ENCODE measurements at regions not wholly inside any gene's neighbourhood (a gene's known extent, or its start where the extent isn't known, plus 50 kb on each side); places are given as distances from the start of the nearest gene placed in this dataset.

DNA sequence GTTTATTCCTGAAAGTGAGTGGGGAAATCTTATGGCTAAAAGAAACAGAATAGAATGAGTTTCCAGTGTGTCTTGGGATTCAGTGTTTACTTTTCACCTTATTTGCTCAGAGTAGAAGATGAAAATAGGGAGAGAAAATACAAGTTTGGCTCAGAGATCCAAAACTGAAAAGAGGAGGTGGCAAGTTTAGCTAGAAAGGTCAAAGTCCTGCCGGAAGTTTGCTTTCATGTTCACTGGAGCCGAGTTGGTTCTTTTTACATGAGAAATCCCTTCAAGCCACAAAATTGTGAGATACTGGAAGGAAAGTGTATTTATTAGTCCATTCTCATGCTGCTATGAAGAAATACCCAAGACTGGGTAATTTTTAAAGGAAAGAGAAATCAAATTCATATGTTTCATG, 604.6 kb downstream of the MRPL39 start:
- CTCF ChIA-PET, result no interaction called here
- Mint-ChIP-seq H3K36me3 (ENCODE audit: low read depth) (no peaks in the 10 kb centered on the region), H3K4me3 (no peak overlapping the region), H3K27me3 (no peaks in the 10 kb centered on the region), H3K27ac (no peak overlapping the region), H3K4me1 (no peaks in the 10 kb centered on the region), H3K9me3 (peaks cover 2% of the 10 kb centered on the region)
- no peak for DNase-seq
- POLR2A ChIA-PET, result no interaction called here

DNA sequence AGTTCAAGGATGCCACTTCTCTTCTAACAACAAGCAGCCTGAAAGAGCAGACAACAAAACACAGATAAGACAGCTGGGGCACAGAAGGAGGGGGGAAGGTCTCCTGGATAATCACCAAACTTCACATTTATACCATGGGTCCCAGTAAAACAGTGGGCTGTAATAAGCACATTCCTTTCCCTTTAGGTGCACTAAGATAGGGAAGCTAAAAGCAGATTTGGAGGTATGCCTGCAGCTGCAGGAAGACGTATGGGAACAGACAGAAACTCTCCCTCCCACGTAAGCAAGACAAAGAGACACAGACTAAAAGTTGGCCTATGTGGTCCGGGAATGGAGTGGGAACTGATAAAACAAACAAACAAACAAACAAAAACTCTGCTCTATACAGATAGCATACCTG, 612.1 kb downstream of the MRPL39 start:
- H3K4me1 Mint-ChIP-seq, result no peaks in the 10 kb centered on the region
- CTCF ChIA-PET, result no interaction called here

DNA sequence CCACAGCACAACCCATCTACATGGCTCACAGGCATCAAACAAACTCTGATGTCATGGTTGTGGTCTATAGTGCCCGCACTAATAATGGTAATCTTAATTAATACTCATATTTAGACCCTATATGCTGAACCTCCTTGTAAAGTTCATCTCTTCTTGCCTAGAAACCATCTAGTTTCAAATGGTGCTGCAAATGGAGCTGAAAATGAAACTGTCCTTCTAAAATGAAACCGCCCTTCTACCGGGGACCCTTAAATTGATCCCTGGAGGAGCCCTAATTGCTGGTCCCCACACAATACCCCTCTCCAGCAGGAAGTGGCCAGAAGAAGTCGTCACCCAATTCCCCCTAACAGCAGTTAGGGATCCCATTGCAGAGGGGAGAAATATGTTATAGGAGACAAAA, 612.6 kb downstream of the MRPL39 start:
- peaks cover 1% of the 10 kb centered on the region for H3K9me3 Mint-ChIP-seq
- no peak overlapping the region for H3K27ac Mint-ChIP-seq
- CTCF ChIA-PET, result no interaction called here
- no peaks in the 10 kb centered on the region for H3K27me3 Mint-ChIP-seq
- H3K36me3 Mint-ChIP-seq (ENCODE audit: low read depth), result no peaks in the 10 kb centered on the region
- no peak for DNase-seq
- no peak overlapping the region for H3K4me3 Mint-ChIP-seq
- POLR2A ChIA-PET, result no interaction called here
- H3K4me1 Mint-ChIP-seq, result no peaks in the 10 kb centered on the region

More for the DNA sequence above, 612.1 kb downstream of the MRPL39 start:
- Mint-ChIP-seq H3K4me3 (no peak overlapping the region), H3K36me3 (ENCODE audit: low read depth) (no peaks in the 10 kb centered on the region), H3K9me3 (peaks cover 1% of the 10 kb centered on the region), H3K27ac (no peak overlapping the region), H3K27me3 (no peaks in the 10 kb centered on the region)
- POLR2A ChIA-PET, result no interaction called here
- no peak for DNase-seq

DNA sequence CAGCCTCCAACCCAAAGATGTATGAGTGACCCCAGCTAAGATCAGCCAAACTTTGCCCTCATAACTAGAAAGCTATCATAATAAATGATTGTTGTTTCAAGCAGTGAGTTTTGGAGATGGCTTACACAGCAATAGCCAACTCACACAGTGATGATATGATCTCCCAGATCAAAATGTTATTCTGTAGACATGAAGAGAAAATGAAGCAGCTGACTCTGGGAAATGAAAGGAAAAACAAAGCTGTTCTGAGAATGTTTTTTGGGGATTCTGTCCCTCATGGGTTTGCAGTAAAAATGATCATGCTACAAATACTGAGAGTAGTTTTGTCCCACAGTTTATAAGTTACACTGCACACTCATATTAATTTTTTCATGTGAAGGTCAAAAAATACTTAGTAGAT, 617.8 kb downstream of the MRPL39 start:
- Mint-ChIP-seq H3K9me3 (peaks cover 1% of the 10 kb centered on the region), H3K27ac (no peak overlapping the region)
- POLR2A ChIA-PET, result no interaction called here

DNA sequence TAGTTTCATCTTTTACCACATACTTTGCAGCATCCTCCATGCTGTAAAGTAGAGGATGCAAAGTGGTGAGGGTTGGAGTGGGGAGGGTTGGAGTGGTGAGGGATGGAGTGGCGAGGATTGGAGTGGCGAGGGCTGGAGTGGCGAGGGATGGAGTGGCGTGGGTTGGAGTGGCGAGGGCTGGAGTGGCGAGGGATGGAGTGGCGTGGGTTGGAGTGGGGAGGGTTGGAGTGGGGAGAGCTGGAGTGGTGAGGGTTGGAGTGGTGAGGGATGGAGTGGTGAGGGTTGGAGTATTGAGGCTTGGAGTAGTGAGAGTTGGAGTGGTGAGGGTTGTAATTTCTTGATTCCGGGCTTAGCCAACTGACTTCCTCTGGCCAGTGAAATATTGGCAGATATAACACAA, 618.3 kb downstream of the MRPL39 start:
- Mint-ChIP-seq H3K27ac (no peak overlapping the region), H3K9me3 (peaks cover 1% of the 10 kb centered on the region), H3K36me3 (ENCODE audit: low read depth) (no peaks in the 10 kb centered on the region), H3K4me3 (no peak overlapping the region), H3K4me1 (no peaks in the 10 kb centered on the region), H3K27me3 (no peaks in the 10 kb centered on the region)
- no peak for DNase-seq
- POLR2A ChIA-PET, result no interaction called here
- CTCF ChIA-PET, result no interaction called here

More for the DNA sequence above, 617.8 kb downstream of the MRPL39 start:
- H3K4me1 Mint-ChIP-seq, result no peaks in the 10 kb centered on the region
- CTCF ChIA-PET, result no interaction called here
- no peaks in the 10 kb centered on the region for H3K27me3 Mint-ChIP-seq
- no peak for DNase-seq
- no peak overlapping the region for H3K4me3 Mint-ChIP-seq
- H3K36me3 Mint-ChIP-seq (ENCODE audit: low read depth), result no peaks in the 10 kb centered on the region

DNA sequence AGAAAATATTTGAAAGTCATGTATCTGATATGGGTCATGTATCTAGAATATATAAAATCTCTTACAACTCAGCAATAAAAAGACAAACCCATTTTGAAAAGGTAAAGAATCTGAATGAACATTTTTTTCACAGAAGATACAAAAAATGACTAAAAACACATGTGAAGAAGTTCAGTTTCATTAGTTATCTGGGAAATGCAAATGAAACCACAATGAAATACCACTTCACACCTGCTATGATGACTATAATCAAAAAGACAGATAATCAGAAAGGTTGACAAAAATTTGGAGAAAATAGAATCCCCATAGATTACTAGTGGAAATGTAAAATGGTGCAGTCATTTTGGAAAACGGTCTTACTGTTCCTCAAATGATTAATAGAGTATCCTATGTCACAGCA, 631.0 kb downstream of the MRPL39 start:
- no peaks in the 10 kb centered on the region for H3K4me1 Mint-ChIP-seq
- DNase-seq, result no peak
- no peaks in the 10 kb centered on the region for H3K36me3 Mint-ChIP-seq (ENCODE audit: low read depth)
- H3K9me3 Mint-ChIP-seq, result peaks cover 13% of the 10 kb centered on the region
- H3K27me3 Mint-ChIP-seq, result no peaks in the 10 kb centered on the region
- CTCF ChIA-PET, result no interaction called here
- H3K4me3 Mint-ChIP-seq, result no peak overlapping the region
- POLR2A ChIA-PET, result no interaction called here
- H3K27ac Mint-ChIP-seq, result no peak overlapping the region

DNA sequence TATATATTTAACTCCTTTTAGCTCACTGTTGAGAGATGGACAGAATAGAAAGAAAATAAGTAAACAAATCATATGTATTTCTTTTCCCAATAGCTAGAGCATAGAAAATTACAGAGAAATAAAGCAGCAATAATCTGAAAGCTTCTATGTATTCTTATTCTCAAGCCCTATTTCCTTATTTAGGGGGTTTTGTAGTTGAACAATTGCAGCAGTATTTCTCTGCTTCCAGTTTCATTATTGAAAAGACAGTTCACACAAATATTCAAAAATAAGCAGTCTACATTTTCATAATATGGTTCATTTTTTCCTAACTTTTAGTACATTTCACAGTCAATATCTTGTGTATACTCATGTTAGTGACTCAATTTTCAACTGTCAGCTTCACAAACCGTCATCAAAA, 638.2 kb downstream of the MRPL39 start:
- Mint-ChIP-seq H3K9me3 (peaks cover 18% of the 10 kb centered on the region), H3K36me3 (ENCODE audit: low read depth) (no peaks in the 10 kb centered on the region), H3K27ac (no peak overlapping the region), H3K4me1 (no peaks in the 10 kb centered on the region), H3K27me3 (no peaks in the 10 kb centered on the region), H3K4me3 (no peak overlapping the region)
- CTCF ChIA-PET, result no interaction called here
- POLR2A ChIA-PET, result no interaction called here
- DNase-seq, result no peak

DNA sequence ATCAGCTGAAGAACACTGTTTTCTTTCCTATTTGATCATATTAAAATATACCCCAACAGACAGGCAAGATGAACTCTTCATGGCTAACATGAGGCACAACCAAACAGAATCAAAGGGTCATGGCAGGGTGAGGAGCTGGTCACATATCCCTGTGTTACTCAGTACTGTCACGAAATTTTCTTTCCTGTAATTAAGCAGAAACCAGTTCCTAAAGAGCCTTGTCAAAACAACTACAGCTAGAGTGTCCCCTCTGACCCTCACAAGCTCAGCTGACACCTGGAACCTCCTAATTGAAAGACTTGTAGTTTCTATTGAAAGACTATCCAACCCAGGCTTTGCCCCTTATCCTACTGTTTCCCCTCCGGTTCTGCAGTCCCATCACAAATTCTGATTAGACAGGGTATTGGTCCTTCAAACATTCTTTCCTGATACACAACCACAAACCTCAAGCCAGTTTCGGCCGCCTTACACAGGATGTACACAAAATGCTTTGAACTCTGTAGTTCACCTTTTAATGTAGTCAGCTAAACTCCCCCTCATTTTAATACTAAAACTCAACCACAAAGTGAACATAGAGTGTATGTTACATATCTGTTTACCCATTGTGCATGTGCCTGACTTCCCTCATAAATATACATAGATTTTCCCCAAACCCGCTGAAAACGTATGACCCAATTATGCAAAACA, 651.9 kb downstream of the MRPL39 start:
- H3K27ac Mint-ChIP-seq, result no peak overlapping the region
- no peaks in the 10 kb centered on the region for H3K27me3 Mint-ChIP-seq
- ChIA-PET POLR2A (no interaction called here), CTCF (no interaction called here)
- H3K36me3 Mint-ChIP-seq (ENCODE audit: low read depth), result no peaks in the 10 kb centered on the region
- DNase-seq, result no peak
- peaks cover 2% of the 10 kb centered on the region for H3K9me3 Mint-ChIP-seq
- no peaks in the 10 kb centered on the region for H3K4me1 Mint-ChIP-seq
- H3K4me3 Mint-ChIP-seq, result no peak overlapping the region

DNA sequence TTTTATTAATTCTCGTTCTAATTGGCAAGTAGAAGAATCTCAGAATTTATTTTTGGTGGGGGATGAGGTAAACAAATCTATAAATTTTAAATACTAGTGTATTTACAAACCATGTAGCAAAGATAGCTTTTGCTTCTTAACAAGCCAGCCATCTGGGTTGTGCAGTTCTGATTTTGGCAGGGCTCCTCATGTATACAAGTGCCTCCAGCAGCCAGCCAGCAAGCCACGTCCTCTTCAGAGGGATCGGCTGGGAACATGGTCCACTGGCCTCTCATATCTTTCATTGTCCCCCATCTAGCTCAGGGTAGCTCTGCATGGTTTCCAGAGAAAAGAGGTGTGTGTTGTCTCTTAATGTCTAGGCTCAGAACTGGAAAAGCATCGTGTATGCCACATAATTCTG, 659.1 kb downstream of the MRPL39 start:
- no peak overlapping the region for H3K27ac Mint-ChIP-seq
- CTCF ChIA-PET, result no interaction called here
- DNase-seq, result no peak
- no peak overlapping the region for H3K4me3 Mint-ChIP-seq
- no peaks in the 10 kb centered on the region for H3K4me1 Mint-ChIP-seq
- H3K9me3 Mint-ChIP-seq, result no peaks in the 10 kb centered on the region
- POLR2A ChIA-PET, result no interaction called here
- H3K27me3 Mint-ChIP-seq, result no peaks in the 10 kb centered on the region
- no peaks in the 10 kb centered on the region for H3K36me3 Mint-ChIP-seq (ENCODE audit: low read depth)

DNA sequence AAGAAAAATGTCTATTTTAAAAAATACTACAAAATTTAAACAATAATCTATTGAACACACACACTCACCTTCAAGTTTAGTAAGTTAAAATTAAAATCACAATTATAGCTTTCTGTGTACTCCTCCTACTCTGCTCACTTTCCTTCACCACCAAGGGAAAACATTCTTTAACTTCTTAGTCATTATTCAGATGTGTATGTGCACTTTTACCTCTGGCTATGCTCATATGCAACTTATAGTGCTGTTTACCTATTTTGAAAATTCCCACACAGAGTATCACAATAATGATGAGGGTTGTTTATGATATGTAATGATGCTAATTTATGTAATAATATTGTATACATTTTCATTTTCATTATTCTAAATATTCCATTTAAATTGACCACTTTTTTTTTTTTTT, 661.4 kb downstream of the MRPL39 start:
- Mint-ChIP-seq H3K9me3 (peaks cover 2% of the 10 kb centered on the region), H3K27ac (no peak overlapping the region), H3K27me3 (no peaks in the 10 kb centered on the region), H3K4me3 (no peak overlapping the region), H3K4me1 (no peaks in the 10 kb centered on the region), H3K36me3 (ENCODE audit: low read depth) (no peaks in the 10 kb centered on the region)
- ChIA-PET POLR2A (no interaction called here), CTCF (no interaction called here)
- no peak for DNase-seq

DNA sequence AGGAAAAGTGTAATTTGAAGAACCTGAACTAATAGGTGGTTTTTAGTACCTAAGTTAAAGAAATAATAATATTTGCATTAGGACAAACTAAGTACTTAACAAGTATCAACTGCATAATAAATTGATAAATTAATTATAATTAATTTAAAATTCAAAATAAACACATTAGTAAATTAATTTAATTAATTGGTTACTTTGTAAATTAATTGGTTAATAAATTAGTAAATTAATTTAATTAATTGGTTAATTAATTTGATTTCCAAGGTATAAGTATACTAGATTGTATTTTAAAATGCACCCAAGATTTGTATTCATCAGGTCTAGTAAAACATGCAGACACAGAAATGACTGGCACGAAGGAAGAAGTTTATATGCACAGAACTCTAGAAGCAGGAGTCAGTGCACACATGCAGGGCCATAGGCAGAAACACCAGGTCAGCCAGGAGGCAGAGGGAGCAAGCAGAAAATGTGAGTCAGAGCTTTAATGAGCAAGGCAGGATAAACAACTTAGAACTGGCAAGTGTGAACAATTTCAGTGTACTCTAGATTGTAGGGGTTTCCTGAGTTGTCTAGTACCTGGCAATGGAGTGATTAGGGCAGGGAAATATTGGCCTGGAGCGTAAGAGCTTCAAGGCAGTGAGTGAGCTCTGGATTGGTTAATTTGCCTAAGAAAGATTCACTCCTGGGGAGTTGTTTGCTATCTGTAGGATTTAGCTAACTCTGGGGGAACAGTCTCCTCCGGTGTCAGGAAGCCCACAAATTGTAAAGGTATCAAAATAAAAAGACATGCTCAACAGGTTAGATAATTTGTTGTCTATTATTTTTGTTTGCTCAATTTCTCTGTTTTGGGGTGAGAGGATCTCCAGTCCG, 665.7 kb downstream of the MRPL39 start:
- Mint-ChIP-seq H3K27ac (no peak overlapping the region), H3K9me3 (peaks cover 2% of the 10 kb centered on the region), H3K36me3 (ENCODE audit: low read depth) (no peaks in the 10 kb centered on the region), H3K4me3 (no peak overlapping the region), H3K4me1 (no peaks in the 10 kb centered on the region), H3K27me3 (no peaks in the 10 kb centered on the region)
- POLR2A ChIA-PET, result no interaction called here
- no peak for DNase-seq
- CTCF ChIA-PET, result no interaction called here

DNA sequence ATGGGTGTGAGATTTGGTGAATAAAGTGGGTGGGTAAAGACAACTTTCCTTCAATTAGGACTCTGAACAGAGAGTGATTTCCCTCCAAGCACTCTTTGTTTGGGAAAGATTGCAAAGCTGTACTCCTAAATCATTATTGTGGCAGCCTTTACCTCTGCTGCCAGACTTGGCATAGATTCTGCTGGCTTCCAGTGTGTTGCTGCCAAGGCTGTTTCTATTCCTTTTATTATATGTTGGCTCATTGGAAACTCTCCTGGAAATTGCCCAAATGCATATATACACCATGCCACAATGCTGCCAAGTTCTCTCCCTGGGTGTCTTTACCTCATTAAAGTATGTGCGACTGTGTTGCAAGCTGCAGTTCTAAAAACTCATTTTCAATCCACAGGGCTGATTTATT, 668.0 kb downstream of the MRPL39 start:
- Mint-ChIP-seq H3K9me3 (peaks cover 2% of the 10 kb centered on the region), H3K4me1 (no peaks in the 10 kb centered on the region)
- CTCF ChIA-PET, result no interaction called here

DNA sequence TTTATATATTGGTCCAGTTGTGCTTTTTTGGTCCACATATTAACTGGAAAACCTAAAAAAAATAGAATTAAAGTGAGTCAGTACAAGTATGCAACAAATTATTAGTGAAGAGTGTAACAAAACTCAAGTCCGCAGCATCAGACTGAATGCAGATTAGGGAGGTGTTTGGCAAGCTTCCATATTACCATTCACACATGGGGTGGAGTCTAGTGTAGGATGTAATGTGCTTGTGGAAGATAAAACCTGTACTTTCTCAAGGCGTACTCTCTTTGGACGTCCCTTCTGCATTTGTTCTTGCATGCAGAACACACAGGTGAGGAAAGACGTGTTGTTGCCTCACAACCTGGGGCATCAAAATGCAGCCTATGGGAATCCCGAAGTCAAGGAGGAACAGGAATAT, 668.7 kb downstream of the MRPL39 start:
- no peak overlapping the region for H3K27ac Mint-ChIP-seq
- H3K9me3 Mint-ChIP-seq, result peaks cover 2% of the 10 kb centered on the region
- no peaks in the 10 kb centered on the region for H3K4me1 Mint-ChIP-seq
- no peak overlapping the region for H3K4me3 Mint-ChIP-seq
- H3K36me3 Mint-ChIP-seq (ENCODE audit: low read depth), result no peaks in the 10 kb centered on the region
- no peaks in the 10 kb centered on the region for H3K27me3 Mint-ChIP-seq
- POLR2A ChIA-PET, result no interaction called here
- DNase-seq, result no peak
- CTCF ChIA-PET, result no interaction called here

More for the DNA sequence above, 668.0 kb downstream of the MRPL39 start:
- Mint-ChIP-seq H3K36me3 (ENCODE audit: low read depth) (no peaks in the 10 kb centered on the region), H3K27me3 (no peaks in the 10 kb centered on the region), H3K27ac (no peak overlapping the region), H3K4me3 (no peak overlapping the region)
- POLR2A ChIA-PET, result no interaction called here
- no peak for DNase-seq

DNA sequence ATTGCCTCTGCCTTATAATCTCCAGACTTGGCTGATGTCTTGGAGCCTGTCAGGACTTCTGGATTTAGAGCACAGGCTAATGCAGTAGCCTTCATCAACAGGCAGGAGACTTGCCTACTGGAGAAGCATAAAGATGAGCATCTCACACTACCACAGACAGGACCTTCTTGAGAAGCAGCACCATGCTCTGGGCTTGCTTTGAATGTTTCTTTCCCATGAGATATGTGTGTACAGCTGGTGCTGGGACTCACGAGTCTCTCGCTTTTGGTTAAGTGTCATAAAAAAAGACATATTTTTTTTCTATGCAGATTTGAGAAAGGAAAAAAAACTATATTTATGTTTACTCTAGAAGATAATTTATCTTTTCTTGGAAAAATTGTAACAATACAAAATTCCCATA, 671.3 kb downstream of the MRPL39 start:
- no peaks in the 10 kb centered on the region for H3K27me3 Mint-ChIP-seq
- no peak overlapping the region for H3K4me3 Mint-ChIP-seq
- POLR2A ChIA-PET, result no interaction called here
- no peak overlapping the region for H3K27ac Mint-ChIP-seq
- no peaks in the 10 kb centered on the region for H3K9me3 Mint-ChIP-seq
- H3K36me3 Mint-ChIP-seq (ENCODE audit: low read depth), result no peaks in the 10 kb centered on the region
- no peaks in the 10 kb centered on the region for H3K4me1 Mint-ChIP-seq
- DNase-seq, result no peak
- CTCF ChIA-PET, result no interaction called here

Measured in activated CD4-positive, alpha-beta T cell treated with anti-CD3 and anti-CD28 coated beads, Interleukin-2, amount 10 ng/mL, durations not matched to agents 7 days and 5 days (primary cell).